ENCODE measurements at regions not wholly inside any gene's neighbourhood (a gene's known extent, or its start where the extent isn't known, plus 50 kb on each side); places are given as distances from the start of the nearest gene placed in this dataset.

GRCh38 chr2:241941691-241942301, 72.3 kb downstream of the RTP5 start:
- TF ChIP-seq POLR2AphosphoS5 (IDR thresholded peaks at IDR 0.05; ENCODE audit: borderline replicate concordance, low read depth, low read length), result no peak
- TF ChIP-seq EZH2 (IDR thresholded peaks at IDR 0.05), result no peak
